Right forelimb (tissue), 1 donor: ENCODE measurements at regions not wholly inside any gene's neighbourhood (a gene's known extent, or its start where the extent isn't known, plus 50 kb on each side); places are given as distances from the start of the nearest gene placed in this dataset.
"Not testable (repeated sequence)": the region's sequence is repeated elsewhere in the genome, so short reads cannot be mapped to it uniquely, and the experiment has no call there.

Source experiments
- DNase-seq: peaks from one replicate; pipeline ENCODE4 v3.0.0-alpha.2; 2018

- no peak for DNase-seq
These were observed 513.4 kb downstream of the ZNF385D start for GRCh38 chr3:21237638-21238037.

GRCh38 chr3:21235491-21235890, 515.5 kb downstream of the ZNF385D start:
- no peak for DNase-seq

- no peak for DNase-seq
These were observed 516.1 kb downstream of the ZNF385D start for GRCh38 chr3:21234933-21235332.

GRCh38 chr3:21229426-21230135, 521.4 kb downstream of the ZNF385D start:
- DNase-seq: no peak

GRCh38 chr3:21226086-21226485, 524.9 kb downstream of the ZNF385D start:
- no peak for DNase-seq

- DNase-seq: no peak
These were observed 530.1 kb downstream of the ZNF385D start for GRCh38 chr3:21220944-21221343.

- DNase-seq: no peak
These were observed 534.4 kb downstream of the ZNF385D start for GRCh38 chr3:21216598-21216997.

GRCh38 chr3:21204122-21204521, 546.9 kb downstream of the ZNF385D start:
- not testable (repeated sequence) for DNase-seq

- DNase-seq: no peak
These were observed 555.8 kb downstream of the ZNF385D start for GRCh38 chr3:21195203-21195602.

GRCh38 chr3:21194036-21194435, 557.0 kb downstream of the ZNF385D start:
- DNase-seq: not testable (repeated sequence)

GRCh38 chr3:21188459-21188858, 562.6 kb downstream of the ZNF385D start:
- no peak for DNase-seq

GRCh38 chr3:21185816-21186314, 565.1 kb downstream of the ZNF385D start:
- DNase-seq: no peak

- DNase-seq: no peak
These were observed 576.5 kb downstream of the ZNF385D start for GRCh38 chr3:21174461-21174860.

- DNase-seq: no peak
These were observed 580.0 kb downstream of the ZNF385D start for GRCh38 chr3:21170964-21171363.

GRCh38 chr3:21169948-21170347, 581.1 kb downstream of the ZNF385D start:
- no peak for DNase-seq

- DNase-seq: no peak
These were observed 582.5 kb downstream of the ZNF385D start for GRCh38 chr3:21168471-21168870.

- DNase-seq: no peak
These were observed 587.1 kb downstream of the ZNF385D start for GRCh38 chr3:21163956-21164355.

GRCh38 chr3:21159543-21159906, 591.5 kb downstream of the ZNF385D start:
- DNase-seq: no peak

- DNase-seq: no peak
These were observed 592.0 kb downstream of the ZNF385D start for GRCh38 chr3:21158861-21159542.

- DNase-seq: no peak
These were observed 596.1 kb downstream of the ZNF385D start for GRCh38 chr3:21154911-21155310.

GRCh38 chr3:21152555-21152954, 598.5 kb downstream of the ZNF385D start:
- no peak for DNase-seq

- DNase-seq: no peak
These were observed 608.1 kb downstream of the ZNF385D start for GRCh38 chr3:21142949-21143348.

GRCh38 chr3:21142031-21142430, 609.0 kb downstream of the ZNF385D start:
- no peak for DNase-seq

GRCh38 chr3:21140785-21141184, 610.2 kb downstream of the ZNF385D start:
- no peak for DNase-seq

GRCh38 chr3:21138085-21138484, 612.9 kb downstream of the ZNF385D start:
- no peak for DNase-seq
